Activated CD4-positive, CD25-positive, alpha-beta regulatory T cell treated with anti-CD3 and anti-CD28 coated beads, Interleukin-2, amount 50 U/mL, for 72 hours (primary cell): ENCODE measurements at regions not wholly inside any gene's neighbourhood (a gene's known extent, or its start where the extent isn't known, plus 50 kb on each side); places are given as distances from the start of the nearest gene placed in this dataset.
"Not testable (repeated sequence)": the region's sequence is repeated elsewhere in the genome, so short reads cannot be mapped to it uniquely, and the experiment has no call there.

Source experiments
- DNase-seq: peaks from one replicate; pipeline ENCODE4 v3.0.0; 2021

GRCh38 chr3:48101301-48101650 lies 85.1 kb upstream of the MAP4 start:
- DNase-seq: not testable (repeated sequence)

- no peak for DNase-seq
Measured at GRCh38 chr3:48092270-48092669, 76.1 kb upstream of the MAP4 start.

- no peak for DNase-seq
Measured at GRCh38 chr3:48090166-48090939, 74.1 kb upstream of the MAP4 start.

GRCh38 chr3:48088749-48089466 lies 72.7 kb upstream of the MAP4 start:
- DNase-seq: peak; percentile 96

- no peak for DNase-seq
Measured at GRCh38 chr3:48088056-48088748, 72.0 kb upstream of the MAP4 start.

GRCh38 chr3:48086705-48087104 lies 70.5 kb upstream of the MAP4 start:
- DNase-seq: no peak

GRCh38 chr3:48084929-48085328 lies 68.7 kb upstream of the MAP4 start:
- no peak for DNase-seq

GRCh38 chr3:48084170-48084569 lies 68.0 kb upstream of the MAP4 start:
- DNase-seq: no peak

- DNase-seq: no peak
Measured at GRCh38 chr3:48082580-48083184, 66.5 kb upstream of the MAP4 start.

- DNase-seq: no peak
Measured at GRCh38 chr3:48077815-48078214, 61.6 kb upstream of the MAP4 start.

- DNase-seq: no peak
Measured at GRCh38 chr3:48070030-48070429, 53.8 kb upstream of the MAP4 start.

GRCh38 chr3:48069339-48069738 lies 53.1 kb upstream of the MAP4 start:
- DNase-seq: no peak

GRCh38 chr3:48068886-48069285 lies 52.7 kb upstream of the MAP4 start:
- no peak for DNase-seq

- DNase-seq: not testable (repeated sequence)
Measured at GRCh38 chr3:48068320-48068719, 52.1 kb upstream of the MAP4 start.

GRCh38 chr3:48067271-48067670 lies 51.1 kb upstream of the MAP4 start:
- DNase-seq: no peak
